ENCODE measurements at regions not wholly inside any gene's neighbourhood (a gene's known extent, or its start where the extent isn't known, plus 50 kb on each side); places are given as distances from the start of the nearest gene placed in this dataset.
"Not testable (repeated sequence)": the region's sequence is repeated elsewhere in the genome, so short reads cannot be mapped to it uniquely, and the experiment has no call there.

- not testable (repeated sequence) for TF ChIP-seq CTCF (IDR thresholded peaks at IDR 0.05; ENCODE audit: poor library complexity); EZH2phosphoT487 (IDR thresholded peaks at IDR 0.05; ENCODE audit: low read depth, severe bottlenecking, unreplicated experiment)
These were observed 50.6 kb upstream of the ZNG1B start for GRCh38 chr2:113386780-113387433.
